ENCODE measurements at regions not wholly inside any gene's neighbourhood (a gene's known extent, or its start where the extent isn't known, plus 50 kb on each side); places are given as distances from the start of the nearest gene placed in this dataset.

DNA sequence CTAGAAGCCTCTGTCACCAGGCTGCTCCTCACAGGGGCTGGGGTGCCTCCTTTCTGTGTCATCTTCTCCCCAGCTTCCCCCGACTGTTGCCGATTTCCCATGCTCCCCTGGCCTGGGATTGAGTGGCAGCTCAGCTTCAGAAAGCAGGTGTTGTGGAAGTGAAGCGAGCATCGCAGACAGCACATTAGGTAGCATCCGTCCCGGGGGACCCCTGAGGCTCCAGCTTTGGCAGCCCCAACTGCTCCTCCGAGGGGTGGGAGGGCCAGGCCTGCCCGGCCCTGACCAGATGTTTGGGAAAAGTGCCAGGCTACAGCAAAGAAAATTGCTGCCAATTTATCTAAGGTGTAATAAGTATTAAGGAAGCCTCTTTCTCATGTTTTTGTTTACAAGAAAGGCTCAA lies 1045.6 kb downstream of the BCL11B start:
- Histone ChIP-seq H3K27me3 (ENCODE audit: control insufficient read depth, insufficient read depth, low read length) (no peaks in the 10 kb centered on the region), H3K36me3 (ENCODE audit: control insufficient read depth, insufficient read depth, low read length) (no peaks in the 10 kb centered on the region), H3K4me3 (ENCODE audit: low read depth, low read length) (no peak overlapping the region)
- TF ChIP-seq CTCF (IDR thresholded peaks at IDR 0.05; ENCODE audit: insufficient read depth, low read depth, low read length): no peak
- DNase-seq (ENCODE audit: low read depth): no peak
- POLR2A ChIA-PET: no interaction called here
- CTCF ChIA-PET: no interaction called here

GRCh38 chr14:98227000-98227726 lies 1044.8 kb downstream of the BCL11B start:
- DNase-seq (ENCODE audit: low read depth): no peak
- ChIA-PET CTCF (no interaction called here), POLR2A (no interaction called here)
- Histone ChIP-seq H3K36me3 (ENCODE audit: control insufficient read depth, insufficient read depth, low read length) (no peaks in the 10 kb centered on the region), H3K27me3 (ENCODE audit: control insufficient read depth, insufficient read depth, low read length) (no peaks in the 10 kb centered on the region), H3K4me3 (ENCODE audit: low read depth, low read length) (no peak overlapping the region)
- no peak for TF ChIP-seq CTCF (IDR thresholded peaks at IDR 0.05; ENCODE audit: insufficient read depth, low read depth, low read length)

DNA sequence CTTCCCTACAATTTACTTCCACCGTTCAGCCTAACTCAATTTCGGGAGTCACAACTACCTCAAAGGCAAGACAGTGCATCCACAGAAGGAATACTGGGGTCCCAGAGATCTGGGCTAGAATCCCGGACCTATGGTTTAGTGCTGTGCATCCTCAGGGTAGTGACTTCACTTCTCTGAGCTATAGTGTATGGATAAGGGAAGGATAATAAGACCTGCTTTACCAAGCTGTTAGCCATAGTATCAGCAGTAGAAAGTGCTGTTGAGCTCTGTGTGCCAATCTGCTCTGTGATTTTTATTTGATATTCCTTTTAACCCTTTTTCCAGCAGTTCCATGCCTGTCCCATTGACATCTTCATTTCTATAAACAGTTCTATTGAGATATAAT lies 1044.3 kb downstream of the BCL11B start:
- Histone ChIP-seq H3K4me3 (ENCODE audit: low read depth, low read length) (no peak overlapping the region), H3K36me3 (ENCODE audit: control insufficient read depth, insufficient read depth, low read length) (no peaks in the 10 kb centered on the region), H3K27me3 (ENCODE audit: control insufficient read depth, insufficient read depth, low read length) (no peaks in the 10 kb centered on the region)
- CTCF ChIA-PET: no interaction called here
- DNase-seq (ENCODE audit: low read depth): no peak
- POLR2A ChIA-PET: no interaction called here
- no peak for TF ChIP-seq CTCF (IDR thresholded peaks at IDR 0.05; ENCODE audit: insufficient read depth, low read depth, low read length)

- no peak for TF ChIP-seq CTCF (IDR thresholded peaks at IDR 0.05; ENCODE audit: insufficient read depth, low read depth, low read length)
- ChIA-PET CTCF (interaction anchor here (0.6 kb wide), 1 partner anchor 76 kb away, joined by 3 read pairs; no protein-coding TSS in a partner anchor), POLR2A (no interaction called here)
- Histone ChIP-seq H3K27me3 (ENCODE audit: control insufficient read depth, insufficient read depth, low read length) (no peaks in the 10 kb centered on the region), H3K4me3 (ENCODE audit: low read depth, low read length) (no peak overlapping the region), H3K36me3 (ENCODE audit: control insufficient read depth, insufficient read depth, low read length) (no peaks in the 10 kb centered on the region)
- no peak for DNase-seq (ENCODE audit: low read depth)
Observed at GRCh38 chr14:98229656-98230366, 1042.2 kb downstream of the BCL11B start.

DNA sequence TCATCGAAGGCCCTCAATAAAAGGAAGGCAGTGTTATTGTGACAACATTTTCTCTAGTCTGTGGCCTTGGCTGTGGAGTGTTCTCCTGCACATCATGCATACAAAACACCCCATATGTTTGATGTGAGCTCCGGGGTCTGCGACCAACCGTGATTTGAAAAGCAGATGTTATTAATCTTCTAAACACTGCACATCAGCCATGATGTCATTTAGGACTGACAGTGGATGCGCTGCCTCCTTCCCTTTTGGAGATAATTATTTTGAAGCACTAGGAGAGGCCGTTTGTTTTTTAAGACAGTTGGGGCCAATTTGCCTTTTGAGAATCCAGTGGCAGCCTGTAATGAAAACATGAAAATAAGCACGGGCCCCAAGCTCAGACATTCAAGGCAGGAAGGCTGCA lies 1041.6 kb downstream of the BCL11B start:
- DNase-seq (ENCODE audit: low read depth): no peak
- CTCF ChIA-PET: no interaction called here
- H3K36me3 ChIP-seq (ENCODE audit: control insufficient read depth, insufficient read depth, low read length): no peaks in the 10 kb centered on the region

More for the DNA sequence above, 1041.6 kb downstream of the BCL11B start:
- no peak overlapping the region for H3K4me3 ChIP-seq (ENCODE audit: low read depth, low read length)
- no peak for TF ChIP-seq CTCF (IDR thresholded peaks at IDR 0.05; ENCODE audit: insufficient read depth, low read depth, low read length)
- POLR2A ChIA-PET: no interaction called here
- no peaks in the 10 kb centered on the region for H3K27me3 ChIP-seq (ENCODE audit: control insufficient read depth, insufficient read depth, low read length)
